Testis (tissue), 2 donors: ENCODE measurements at regions not wholly inside any gene's neighbourhood (a gene's known extent, or its start where the extent isn't known, plus 50 kb on each side); places are given as distances from the start of the nearest gene placed in this dataset.

Source experiments
- POLR2A ChIP-seq: fragments of 450-650 bp; IDR thresholded peaks from one replicate; pipeline ENCODE4 v1.6.1; 2017; ENCODE audit warnings: antibody characterized with exemption, mild to moderate bottlenecking, moderate library complexity
- TF ChIP-seq, protein P1 (sequence below), 3 experiments: fragments of 450-650 bp in 2 of 3; fragments of 200-600 bp in 1 of 3; sonication (generic) in 1 of 3; IDR thresholded peaks; one replicate each; pipeline ENCODE4 v1.5.1; 2016 to 2019; ENCODE audit warnings: antibody characterized with exemption in 3 of 3, mild to moderate bottlenecking in 2 of 3, moderate library complexity in 1 of 3

DNA sequence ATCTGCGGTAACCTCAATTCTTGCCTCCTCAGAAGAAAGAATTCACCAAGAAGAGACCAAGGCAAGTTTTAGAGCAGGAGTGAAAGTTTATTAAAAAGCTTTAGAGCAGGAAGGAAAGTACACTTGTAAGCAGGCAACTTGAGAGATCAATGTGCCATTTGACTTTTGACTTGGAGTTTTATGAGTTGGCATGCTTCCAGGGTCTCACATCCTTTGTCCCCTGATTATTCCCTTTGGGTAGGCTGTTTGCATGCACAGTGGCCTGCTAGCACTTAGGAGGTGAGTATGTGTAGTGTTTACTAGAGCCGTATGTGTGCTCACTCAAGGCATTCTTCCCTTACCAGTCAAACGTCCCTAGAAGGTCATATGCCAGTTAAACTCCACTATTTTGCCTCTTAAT lies 111.0 kb upstream of the RAI14 start:
- TF ChIP-seq, protein P1, sequence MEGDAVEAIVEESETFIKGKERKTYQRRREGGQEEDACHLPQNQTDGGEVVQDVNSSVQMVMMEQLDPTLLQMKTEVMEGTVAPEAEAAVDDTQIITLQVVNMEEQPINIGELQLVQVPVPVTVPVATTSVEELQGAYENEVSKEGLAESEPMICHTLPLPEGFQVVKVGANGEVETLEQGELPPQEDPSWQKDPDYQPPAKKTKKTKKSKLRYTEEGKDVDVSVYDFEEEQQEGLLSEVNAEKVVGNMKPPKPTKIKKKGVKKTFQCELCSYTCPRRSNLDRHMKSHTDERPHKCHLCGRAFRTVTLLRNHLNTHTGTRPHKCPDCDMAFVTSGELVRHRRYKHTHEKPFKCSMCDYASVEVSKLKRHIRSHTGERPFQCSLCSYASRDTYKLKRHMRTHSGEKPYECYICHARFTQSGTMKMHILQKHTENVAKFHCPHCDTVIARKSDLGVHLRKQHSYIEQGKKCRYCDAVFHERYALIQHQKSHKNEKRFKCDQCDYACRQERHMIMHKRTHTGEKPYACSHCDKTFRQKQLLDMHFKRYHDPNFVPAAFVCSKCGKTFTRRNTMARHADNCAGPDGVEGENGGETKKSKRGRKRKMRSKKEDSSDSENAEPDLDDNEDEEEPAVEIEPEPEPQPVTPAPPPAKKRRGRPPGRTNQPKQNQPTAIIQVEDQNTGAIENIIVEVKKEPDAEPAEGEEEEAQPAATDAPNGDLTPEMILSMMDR (IDR thresholded peaks at IDR 0.05) = no peak
- TF ChIP-seq POLR2A = no peak
